ENCODE measurements at regions not wholly inside any gene's neighbourhood (a gene's known extent, or its start where the extent isn't known, plus 50 kb on each side); places are given as distances from the start of the nearest gene placed in this dataset.

- DNase-seq: no peak
These were observed 158.0 kb upstream of the TWIST2 start for GRCh38 chr2:238689871-238690389.

DNA sequence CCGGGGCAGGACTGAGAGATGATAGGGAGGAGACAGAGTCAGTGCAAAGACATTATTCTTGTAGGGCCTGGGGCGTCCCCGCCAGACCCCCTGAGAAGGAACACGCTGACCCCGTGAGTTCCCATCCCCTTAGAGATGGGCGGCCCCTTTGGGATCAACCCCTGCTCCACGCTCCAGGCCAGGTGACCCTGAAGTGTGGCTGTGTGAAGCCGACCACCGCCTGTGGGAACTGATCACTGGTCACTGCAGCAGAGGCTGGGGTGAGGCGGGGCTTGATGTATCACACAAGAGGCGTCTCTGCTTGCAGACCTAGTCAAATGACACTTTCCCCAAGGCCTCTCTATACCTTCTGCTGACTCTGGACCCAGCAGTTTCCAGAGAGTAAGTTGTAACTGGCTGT lies 157.4 kb upstream of the TWIST2 start:
- DNase-seq: no peak

GRCh38 chr2:238691596-238692491 lies 156.0 kb upstream of the TWIST2 start:
- DNase-seq: no peak

- DNase-seq: no peak
These were observed 155.3 kb upstream of the TWIST2 start for GRCh38 chr2:238692562-238692961.

- no peak for DNase-seq
These were observed 154.4 kb upstream of the TWIST2 start for GRCh38 chr2:238693337-238694093.

DNA sequence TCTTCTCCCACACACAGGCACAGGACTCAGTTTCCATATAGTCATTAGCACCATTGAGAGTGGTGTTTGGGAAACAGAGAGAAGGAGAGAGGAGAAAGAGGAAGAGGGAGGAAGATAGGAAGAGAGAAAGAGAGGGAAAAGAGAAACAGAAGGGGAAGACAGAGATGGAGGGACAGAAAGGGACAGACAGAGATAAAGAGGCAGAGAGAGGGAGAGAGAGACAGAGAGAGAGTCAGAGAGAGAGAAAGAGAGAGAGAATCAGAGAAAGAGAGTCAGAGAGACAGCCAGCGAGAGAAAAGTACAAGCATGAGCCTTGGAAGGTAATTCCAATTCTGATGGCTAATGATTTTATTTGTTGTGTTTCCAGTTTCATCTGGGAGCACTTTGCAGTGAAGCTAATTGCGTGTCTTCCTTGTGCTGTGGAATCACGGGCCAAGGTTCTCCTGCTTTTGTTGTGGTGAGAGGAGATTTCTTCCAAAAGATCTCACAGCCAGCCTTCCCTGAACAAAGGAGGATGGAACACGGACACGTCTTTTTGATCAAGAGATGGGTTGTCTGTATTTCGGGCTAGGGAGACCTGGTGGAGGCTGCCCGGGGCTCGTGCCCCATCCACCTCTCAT lies 153.6 kb upstream of the TWIST2 start:
- DNase-seq: no peak

DNA sequence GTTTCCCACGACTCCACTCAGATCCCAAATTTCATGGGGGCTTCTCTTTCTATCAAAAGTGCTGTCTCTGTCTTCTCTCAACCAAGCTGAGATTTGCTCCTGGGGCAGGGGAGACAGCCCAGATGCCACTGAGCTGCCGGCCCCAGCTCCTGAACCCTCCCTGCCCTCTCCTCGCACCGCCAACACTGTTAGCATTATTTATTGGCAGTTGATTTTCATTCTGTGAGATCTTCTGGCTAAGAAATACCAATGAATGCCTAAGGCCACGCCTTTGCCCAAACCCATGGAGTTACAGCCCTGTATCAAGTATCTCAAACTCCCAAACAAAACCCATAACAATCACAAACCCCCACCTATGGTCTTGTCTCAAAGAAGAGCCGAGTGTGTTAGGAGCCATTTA lies 153.0 kb upstream of the TWIST2 start:
- no peak for DNase-seq

DNA sequence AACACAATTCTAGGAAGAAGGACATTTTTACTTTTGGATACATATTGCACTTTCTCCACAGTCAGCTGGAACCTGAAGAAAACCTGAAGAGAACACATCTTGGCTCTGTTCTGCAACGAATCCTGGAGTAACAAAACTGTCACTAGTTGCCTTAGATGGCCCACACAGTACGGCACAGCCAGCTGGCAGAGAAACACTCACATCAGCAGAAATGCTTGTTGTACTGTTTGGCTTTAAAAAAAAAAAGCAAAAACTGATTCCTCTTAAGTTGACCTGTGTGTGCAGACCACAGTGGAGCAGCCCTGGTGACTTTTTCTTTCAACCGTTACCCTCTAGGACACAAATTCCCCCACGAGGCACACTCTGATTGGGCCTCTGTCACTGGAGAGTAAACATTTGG lies 152.3 kb upstream of the TWIST2 start:
- peak; percentile 69 for DNase-seq

- DNase-seq: no peak
These were observed 151.6 kb upstream of the TWIST2 start for GRCh38 chr2:238696331-238696730.

- no peak for DNase-seq
These were observed 151.1 kb upstream of the TWIST2 start for GRCh38 chr2:238696786-238697185.

DNA sequence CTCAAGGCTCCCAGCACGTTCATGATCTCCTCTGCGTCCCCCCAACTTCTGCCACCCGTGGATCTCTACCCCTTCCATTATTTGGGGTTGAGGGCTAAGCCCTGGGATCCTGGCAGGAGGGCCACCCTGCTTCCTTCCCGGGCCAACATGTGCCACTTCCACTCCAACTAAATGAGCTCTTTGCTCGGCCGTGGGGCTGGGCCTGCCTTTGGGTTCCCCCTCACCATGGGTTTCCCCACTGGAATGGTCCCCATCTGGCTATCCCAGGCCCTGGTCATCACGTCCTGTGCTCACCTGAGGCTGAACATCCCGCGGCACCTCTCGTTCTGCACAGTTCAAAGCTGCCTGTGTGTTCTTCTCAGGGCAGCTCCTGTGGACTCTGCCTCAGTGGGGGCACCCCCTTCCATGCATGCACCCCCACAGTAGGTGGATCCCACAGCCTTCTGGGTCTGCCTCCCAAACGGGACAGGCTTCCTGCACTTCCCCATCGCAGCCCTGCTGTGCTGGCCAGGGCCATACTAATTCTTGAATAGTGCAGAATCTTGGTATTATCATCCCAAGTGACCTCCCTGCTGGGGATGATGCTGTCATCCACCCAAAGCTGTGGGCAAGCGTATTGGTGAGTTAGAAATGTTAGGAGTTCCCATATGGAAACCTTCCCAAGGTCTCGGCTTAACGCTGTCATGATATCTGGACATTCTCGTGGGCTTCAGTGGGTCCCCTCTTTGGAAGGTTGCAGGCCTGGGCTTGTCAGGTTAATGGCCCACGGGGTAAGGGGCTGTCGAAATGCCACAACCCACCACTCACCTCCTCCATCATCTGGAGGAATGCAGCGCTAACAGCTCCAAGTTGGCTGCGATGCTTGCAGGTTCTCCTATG lies 150.5 kb upstream of the TWIST2 start:
- no peak for DNase-seq

DNA sequence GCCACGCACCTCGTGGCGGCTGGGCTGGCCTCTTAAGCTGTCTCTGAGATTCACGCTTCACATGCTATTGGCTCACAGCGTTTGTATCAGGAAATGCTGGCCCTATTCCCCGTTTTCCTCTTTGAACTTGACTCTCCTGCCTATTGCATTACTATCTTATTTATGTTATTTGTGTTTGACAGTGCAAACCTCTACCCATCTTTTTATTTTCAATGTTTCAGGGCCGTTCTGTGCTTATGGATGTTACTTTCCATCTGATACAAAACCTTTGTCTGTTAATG lies 149.9 kb upstream of the TWIST2 start:
- no peak for DNase-seq

GRCh38 chr2:238698451-238699306 lies 149.2 kb upstream of the TWIST2 start:
- no peak for DNase-seq

DNA sequence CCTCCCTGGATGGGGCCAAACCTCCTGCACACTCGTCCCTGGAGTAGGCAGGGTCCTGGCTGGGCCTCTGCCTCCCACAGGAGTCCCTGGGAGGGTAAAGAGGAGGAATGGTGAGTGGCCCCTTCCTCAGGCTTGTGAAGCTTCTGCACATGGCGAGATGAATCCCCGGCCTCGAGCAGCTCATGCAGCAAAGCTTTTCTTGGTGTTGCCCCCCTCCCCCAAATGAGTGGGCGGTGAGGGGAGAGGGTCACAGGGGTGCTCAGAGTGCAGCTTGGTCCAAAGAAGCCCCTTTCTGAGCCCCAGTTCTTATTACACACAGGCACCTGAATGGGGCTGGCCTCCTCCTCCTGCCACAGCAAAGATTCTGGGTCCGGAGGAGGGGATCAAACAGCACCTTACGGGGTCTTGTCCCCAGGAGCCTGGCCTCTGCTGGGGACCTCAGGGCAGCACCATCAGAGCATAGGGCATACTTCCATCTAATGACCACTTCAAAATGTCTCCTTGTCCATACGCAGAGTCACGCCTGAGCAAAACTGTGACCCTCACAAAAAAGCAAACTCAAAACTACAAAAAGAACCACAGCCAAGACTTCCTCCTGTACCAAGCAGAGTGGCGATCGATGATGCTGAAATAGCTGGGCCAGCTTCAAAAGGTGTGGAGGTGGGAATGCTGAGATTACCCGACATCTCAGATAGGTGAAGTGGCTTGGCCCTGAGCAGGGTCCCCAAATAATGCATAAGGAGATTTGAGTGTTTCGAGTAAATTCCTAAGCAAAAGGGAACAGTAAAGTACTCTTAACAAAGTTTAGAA lies 148.4 kb upstream of the TWIST2 start:
- no peak for DNase-seq

GRCh38 chr2:238700117-238700457 lies 147.8 kb upstream of the TWIST2 start:
- DNase-seq: no peak

- DNase-seq: no peak
These were observed 147.2 kb upstream of the TWIST2 start for GRCh38 chr2:238700506-238701340.

- DNase-seq: no peak
These were observed 146.3 kb upstream of the TWIST2 start for GRCh38 chr2:238701341-238702206.

GRCh38 chr2:238702276-238703052 lies 145.4 kb upstream of the TWIST2 start:
- no peak for DNase-seq

Measured in right hindlimb (tissue), 1 donor.